Right cardiac atrium (tissue), 5 donors: ENCODE measurements at regions not wholly inside any gene's neighbourhood (a gene's known extent, or its start where the extent isn't known, plus 50 kb on each side); places are given as distances from the start of the nearest gene placed in this dataset.
A peak's percentile ranks its signal among the peaks of the same experiment; 100 is the strongest.
"Not testable (repeated sequence)": the region's sequence is repeated elsewhere in the genome, so short reads cannot be mapped to it uniquely, and the experiment has no call there.

ENCODE experiments used
- ATAC-seq, 2 donors: fragments of 200-7000 bp; cut with Tn5 transposase; one replicate each; pipeline versions ENCODE4 v1.8.0 to v1.9.1; 2020; ENCODE audit warnings: moderate library complexity in 2 of 2, mild to moderate bottlenecking in 1 of 2
- DNase-seq, 3 donors: peaks; one replicate each; pipeline ENCODE4 v3.0.0-alpha.2; 2020
- H3K27ac ChIP-seq: one replicate; pipeline ENCODE4 v1.5.1; 2013; ENCODE audit warnings: mild to moderate bottlenecking, low read length, control low read depth, moderate library complexity
- H3K27me3 ChIP-seq: one replicate; pipeline ENCODE4 v1.6.1; 2013; ENCODE audit not compliant: control insufficient read depth, insufficient read depth
- H3K4me1 ChIP-seq: one replicate; pipeline ENCODE4 v1.6.1; 2013; ENCODE audit warnings: low read length; ENCODE audit not compliant: control insufficient read depth, insufficient read depth
- H3K4me3 ChIP-seq: one replicate; pipeline ENCODE4 v1.5.1; 2013; ENCODE audit warnings: low read length, control low read depth
- H3K9me3 ChIP-seq: one replicate; pipeline ENCODE4 v1.6.1; 2013; ENCODE audit warnings: low read length; ENCODE audit not compliant: control insufficient read depth
- WGBS: extraction: QIAGEN DNeasy Blood & Tissue Kit; methylation state at CpG from one replicate; pipeline ENCODE4 v1.1.7; 2013; 5-methylcytosine and 5-hydroxymethylcytosine counted together
- intact Hi-C, 4 donors: fragments of 100-400 bp; cut with DNase I; formaldehyde crosslinking; loops; one replicate each; pipeline versions ENCODE4 v1.11.0 to v1.14.0; 2022 to 2023
- donor health status: healthy with polysubstance abuse.
- donor health status: DM: no; HTN: yes; CAD: no.
- donor health status: DM: no; HTN: no; CAD: no.
- donor health status: DM: no; HTN: yes; CAD: no; lungs with severe emphysema.
- donor health status: DM: yes; HTN: yes; CAD: no.

DNA sequence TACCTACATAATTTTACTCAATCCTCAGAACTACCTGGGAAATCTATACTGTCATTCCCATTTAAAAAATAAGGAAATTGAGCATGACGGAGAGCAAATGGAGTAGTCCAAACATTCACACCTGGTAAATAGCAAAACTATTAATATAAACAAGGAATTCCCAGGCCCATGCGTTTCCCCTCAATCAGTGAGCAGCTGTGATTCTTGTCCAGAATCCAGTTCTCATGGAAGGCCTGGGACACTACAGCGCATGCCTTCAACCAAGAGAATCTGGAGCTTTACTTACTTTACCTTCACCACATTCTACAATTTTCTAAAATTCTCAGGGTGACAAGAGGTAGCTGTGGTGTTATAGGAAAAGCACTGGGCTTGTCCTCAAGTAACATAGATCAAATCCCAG, 259.0 kb downstream of the LRATD1 start:
- 65% methylated on average over 3 of the region's 3 CpGs for WGBS

DNA sequence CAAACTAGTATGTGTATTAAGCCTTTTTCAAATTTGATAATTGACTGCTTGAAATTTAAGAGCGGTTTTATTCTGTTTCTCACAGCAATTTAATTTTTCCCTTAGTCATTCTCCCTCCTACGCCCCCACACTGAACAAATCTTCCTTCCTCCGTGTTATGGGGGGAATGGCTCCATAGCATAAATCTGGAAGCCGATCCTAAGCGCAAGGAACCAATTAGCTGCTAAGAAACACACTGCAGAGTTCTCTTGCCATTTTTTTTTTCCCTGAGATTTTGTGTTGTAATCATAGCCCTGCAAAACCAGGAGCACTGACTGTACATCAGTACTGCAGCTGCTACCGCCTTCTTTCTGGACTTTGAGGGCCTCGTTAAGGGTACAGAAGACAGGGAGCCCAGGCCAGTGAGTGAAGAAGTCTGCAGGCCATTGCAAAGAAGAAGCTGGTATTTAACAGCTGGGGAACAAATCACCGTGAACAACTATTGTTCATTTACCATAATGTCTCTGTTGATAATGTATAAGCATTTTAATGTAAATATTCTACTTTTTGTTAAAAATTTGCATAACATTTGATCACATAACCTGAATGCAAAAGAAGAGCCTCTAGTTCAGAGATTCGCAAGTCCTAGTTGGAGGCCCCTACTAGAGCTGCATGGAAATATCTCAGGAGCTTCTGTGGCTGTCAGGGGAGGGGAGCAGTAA, 264.0 kb downstream of the LRATD1 start:
- Histone ChIP-seq H3K4me1 (no peaks in the 10 kb centered on the region), H3K9me3 (no peaks in the 10 kb centered on the region), H3K27me3 (no peaks in the 10 kb centered on the region), H3K4me3 (no peak overlapping the region), H3K27ac (no peak overlapping the region)
- no peak for DNase-seq
- intact Hi-C loops = no loop called here
- no peak for ATAC-seq
- WGBS = 82% methylated on average over 9 of the region's 9 CpGs

More for the DNA sequence above, 259.0 kb downstream of the LRATD1 start:
- DNase-seq = no peak
- intact Hi-C loops = no loop called here
- Histone ChIP-seq H3K4me3 (no peak overlapping the region), H3K27me3 (no peaks in the 10 kb centered on the region), H3K27ac (no peak overlapping the region), H3K4me1 (no peaks in the 10 kb centered on the region), H3K9me3 (no peaks in the 10 kb centered on the region)
- ATAC-seq = no peak

DNA sequence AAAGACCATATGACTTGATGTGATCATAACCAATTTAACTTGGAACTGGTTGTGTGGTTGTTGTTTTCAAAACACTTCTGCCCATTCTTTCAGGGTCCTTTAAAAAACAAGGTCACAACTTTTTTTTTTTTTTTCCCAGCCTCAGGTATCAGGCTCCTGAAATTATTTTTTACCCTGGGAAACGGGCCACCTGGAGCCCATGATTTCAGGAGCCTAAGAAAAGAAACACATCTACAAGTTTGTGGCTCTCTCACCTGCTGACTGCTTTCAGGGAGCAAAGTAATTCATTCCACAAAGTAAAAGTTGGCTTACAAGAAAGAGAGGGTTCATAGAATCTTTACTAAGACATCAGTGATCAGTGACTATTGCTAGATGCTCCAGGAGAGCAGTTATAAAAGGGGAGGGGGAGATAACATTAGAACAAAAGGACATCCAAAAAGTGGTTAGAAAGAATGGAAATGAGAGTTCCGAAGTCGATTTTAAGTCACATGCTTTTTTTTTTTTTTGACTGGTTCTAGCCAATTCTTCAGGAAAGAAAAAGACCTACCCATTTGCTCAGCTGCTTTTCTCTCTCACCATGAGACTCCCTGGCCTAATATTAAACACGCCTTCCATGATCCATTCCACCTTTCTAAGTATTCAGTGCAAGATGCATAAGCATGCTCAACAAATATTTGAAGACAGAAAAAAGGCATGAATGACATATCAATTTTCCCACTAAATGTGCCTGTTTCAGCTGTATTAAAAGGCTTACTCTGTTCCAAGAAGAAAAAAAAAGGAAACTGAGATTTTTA, 267.3 kb downstream of the LRATD1 start:
- WGBS = 80% methylated on average over 4 of the region's 4 CpGs
- intact Hi-C loops = no loop called here
- no peak overlapping the region for H3K27ac ChIP-seq
- no peak for ATAC-seq
- H3K4me3 ChIP-seq = no peak overlapping the region
- no peaks in the 10 kb centered on the region for H3K4me1 ChIP-seq
- H3K27me3 ChIP-seq = no peaks in the 10 kb centered on the region
- H3K9me3 ChIP-seq = no peaks in the 10 kb centered on the region
- DNase-seq = no peak

DNA sequence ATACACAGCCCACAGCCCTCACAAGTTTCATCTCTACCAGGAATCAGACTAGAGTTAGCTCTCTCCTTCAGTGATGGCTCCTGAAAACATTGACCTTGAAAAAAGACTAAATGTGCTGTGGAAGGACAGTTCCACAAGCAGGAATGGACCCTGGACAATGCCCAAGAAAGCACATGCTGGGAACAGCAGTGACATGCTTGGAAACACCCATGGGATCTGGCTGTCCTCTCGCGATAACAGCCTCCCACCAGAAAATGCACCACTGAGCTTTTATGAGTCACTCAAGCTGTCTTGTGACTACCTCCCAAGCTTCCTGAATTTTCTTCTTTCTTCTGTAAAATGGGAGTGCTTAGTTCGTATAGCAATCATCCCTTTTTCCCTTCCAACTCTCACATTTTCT, 269.2 kb downstream of the LRATD1 start:
- DNase-seq (no peak), ATAC-seq (no peak)
- WGBS = 59% methylated on average over 3 of the region's 3 CpGs
- no peaks in the 10 kb centered on the region for H3K27me3 ChIP-seq
- H3K4me3 ChIP-seq = no peak overlapping the region
- intact Hi-C loops = no loop called here
- no peaks in the 10 kb centered on the region for H3K9me3 ChIP-seq
- H3K4me1 ChIP-seq = no peaks in the 10 kb centered on the region
- H3K27ac ChIP-seq = no peak overlapping the region

DNA sequence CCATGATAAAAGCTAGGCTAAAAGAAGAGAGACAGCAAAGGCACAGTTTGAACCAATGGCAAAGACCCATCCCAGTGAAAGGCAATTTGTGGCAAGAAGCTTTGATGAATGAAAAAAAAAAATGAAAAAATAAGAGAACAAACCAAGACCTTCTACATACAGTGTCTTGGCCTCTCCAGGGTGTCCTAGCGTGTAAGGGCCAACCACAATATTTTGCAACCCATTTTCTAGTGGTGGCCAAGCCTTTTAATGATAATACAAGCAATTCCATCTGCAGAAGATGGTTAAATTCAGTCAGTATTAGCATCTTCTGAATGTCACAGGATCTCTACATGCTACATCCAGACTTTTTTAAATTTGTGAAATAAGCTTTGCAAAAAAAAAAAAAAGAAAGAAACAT, 270.4 kb downstream of the LRATD1 start:
- H3K27me3 ChIP-seq = no peaks in the 10 kb centered on the region
- ATAC-seq = no peak
- intact Hi-C loops = no loop called here
- H3K9me3 ChIP-seq = no peaks in the 10 kb centered on the region
- H3K4me3 ChIP-seq = no peak overlapping the region
- no peak overlapping the region for H3K27ac ChIP-seq
- WGBS = 82% methylated on average over 1 of the region's 1 CpG
- no peaks in the 10 kb centered on the region for H3K4me1 ChIP-seq
- DNase-seq = no peak

DNA sequence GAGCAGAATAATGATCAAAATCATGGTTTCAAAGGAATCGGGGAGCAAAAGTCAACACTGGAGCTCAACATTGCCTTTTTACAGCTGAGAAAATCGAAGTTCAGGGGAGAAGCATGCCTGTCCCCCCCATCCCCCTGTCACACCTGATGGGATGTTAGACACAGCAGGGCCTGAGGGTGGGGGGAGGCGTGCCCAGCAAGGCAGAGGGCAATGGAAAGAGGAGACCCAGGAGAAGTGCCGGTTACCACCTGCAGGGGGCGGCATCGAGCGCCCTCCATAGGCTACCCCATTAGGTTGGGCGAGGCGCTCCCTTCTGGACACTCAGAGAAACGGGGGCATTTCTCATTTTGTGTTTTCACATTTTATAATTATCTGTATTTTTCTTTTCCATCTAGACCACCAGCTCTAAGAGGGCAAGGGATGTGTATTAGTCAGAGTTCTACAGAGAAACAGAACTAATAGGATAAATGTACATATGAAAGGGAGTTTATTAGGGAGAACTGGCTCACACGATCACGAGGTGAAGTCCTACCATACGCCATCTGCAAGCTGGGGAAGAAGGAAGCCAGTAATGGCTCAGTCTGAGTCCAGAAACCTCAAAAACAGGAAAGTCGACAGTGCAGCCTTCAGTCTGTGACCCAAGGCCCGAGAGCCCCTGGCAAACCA, 271.3 kb downstream of the LRATD1 start:
- 46% methylated on average over 15 of the region's 15 CpGs for WGBS
- H3K27me3 ChIP-seq = no peaks in the 10 kb centered on the region
- ATAC-seq (no peak), DNase-seq (peak in 2 of 3 donors; percentile 14 to 35)
- H3K4me3 ChIP-seq = no peak overlapping the region
- intact Hi-C loops = no loop called here
- no peaks in the 10 kb centered on the region for H3K9me3 ChIP-seq
- no peak overlapping the region for H3K27ac ChIP-seq
- H3K4me1 ChIP-seq = no peaks in the 10 kb centered on the region

DNA sequence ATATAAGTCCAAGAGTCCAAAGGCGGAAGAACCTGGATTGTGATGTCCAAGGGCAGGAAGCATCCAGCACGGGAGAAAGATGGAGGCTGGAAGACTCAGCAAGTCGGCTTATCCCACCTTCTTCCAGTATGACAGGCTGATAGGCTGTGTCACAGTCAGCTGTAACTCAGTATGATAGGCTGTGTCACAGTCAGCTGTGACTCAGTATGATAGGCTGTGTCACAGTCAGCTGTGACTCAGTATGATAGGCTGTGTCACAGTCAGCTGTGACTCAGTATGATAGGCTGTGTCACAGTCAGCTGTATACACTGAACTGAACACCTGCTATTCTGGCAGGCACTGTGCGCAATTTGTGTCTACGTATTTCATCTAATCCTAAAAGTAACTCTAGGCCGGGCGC, 271.9 kb downstream of the LRATD1 start:
- ATAC-seq, intact Hi-C loops, H3K4me3 ChIP-seq, H3K27ac ChIP-seq, DNase-seq, H3K9me3 ChIP-seq, H3K27me3 ChIP-seq, H3K4me1 ChIP-seq: not testable (repeated sequence)
- WGBS = 91% methylated on average over 7 of the region's 7 CpGs

DNA sequence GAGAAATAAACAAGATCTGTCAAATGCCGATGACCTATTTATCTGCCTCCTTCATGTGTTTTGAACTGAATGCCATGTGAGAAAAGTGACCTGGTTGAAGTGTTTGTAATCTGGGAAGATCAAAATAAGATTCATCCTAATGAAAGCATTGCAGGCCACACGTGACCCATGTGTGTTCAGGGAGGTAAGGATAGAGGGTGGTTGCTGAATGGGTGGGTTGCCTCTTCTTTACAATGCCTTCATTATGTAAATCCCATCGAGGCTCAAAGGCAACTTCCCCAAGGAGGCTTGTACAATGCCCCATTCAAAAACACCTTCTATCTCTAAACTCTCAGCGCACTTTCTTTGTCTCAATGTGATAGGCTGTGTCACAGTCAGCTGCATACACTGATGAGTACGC, 273.1 kb downstream of the LRATD1 start:
- H3K4me1 ChIP-seq = no peaks in the 10 kb centered on the region
- no peaks in the 10 kb centered on the region for H3K9me3 ChIP-seq
- H3K4me3 ChIP-seq = no peak overlapping the region
- intact Hi-C loops = no loop called here
- 72% methylated on average over 5 of the region's 5 CpGs for WGBS
- H3K27me3 ChIP-seq = no peaks in the 10 kb centered on the region
- H3K27ac ChIP-seq = no peak overlapping the region
- no peak for DNase-seq
- ATAC-seq = no peak

DNA sequence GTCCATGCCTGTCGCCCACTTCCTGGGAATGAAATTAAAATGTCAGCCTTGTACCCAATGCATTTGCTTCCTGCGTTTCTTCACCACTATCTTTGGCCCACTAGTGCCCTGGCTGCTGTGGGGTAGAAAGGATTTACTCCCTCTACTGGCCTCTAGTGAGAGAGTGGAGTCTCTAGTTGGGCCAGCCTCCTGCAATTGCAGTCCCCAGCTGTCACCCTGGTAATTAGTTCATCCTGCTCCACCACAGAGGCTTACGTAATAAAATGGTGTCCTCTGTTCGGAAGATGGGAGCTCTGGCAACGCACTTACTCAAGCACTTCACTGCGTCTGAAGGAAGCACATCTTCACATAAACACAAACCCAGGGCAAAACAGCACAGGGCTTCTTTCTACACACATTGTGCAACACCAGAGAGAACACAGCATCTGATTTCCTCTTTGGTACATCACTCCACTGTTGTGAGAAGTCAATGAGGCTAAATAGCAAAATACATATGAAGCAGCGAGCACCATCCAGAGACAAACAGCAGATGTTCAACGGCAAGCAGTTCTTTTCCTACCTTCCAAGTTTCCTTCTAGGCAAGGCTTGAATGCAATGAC, 274.6 kb downstream of the LRATD1 start:
- intact Hi-C loops = no loop called here
- DNase-seq = no peak
- no peaks in the 10 kb centered on the region for H3K4me1 ChIP-seq
- WGBS = 83% methylated on average over 8 of the region's 8 CpGs
- no peak for ATAC-seq
- H3K9me3 ChIP-seq = no peaks in the 10 kb centered on the region
- H3K27ac ChIP-seq = no peak overlapping the region
- no peaks in the 10 kb centered on the region for H3K27me3 ChIP-seq
- H3K4me3 ChIP-seq = no peak overlapping the region

DNA sequence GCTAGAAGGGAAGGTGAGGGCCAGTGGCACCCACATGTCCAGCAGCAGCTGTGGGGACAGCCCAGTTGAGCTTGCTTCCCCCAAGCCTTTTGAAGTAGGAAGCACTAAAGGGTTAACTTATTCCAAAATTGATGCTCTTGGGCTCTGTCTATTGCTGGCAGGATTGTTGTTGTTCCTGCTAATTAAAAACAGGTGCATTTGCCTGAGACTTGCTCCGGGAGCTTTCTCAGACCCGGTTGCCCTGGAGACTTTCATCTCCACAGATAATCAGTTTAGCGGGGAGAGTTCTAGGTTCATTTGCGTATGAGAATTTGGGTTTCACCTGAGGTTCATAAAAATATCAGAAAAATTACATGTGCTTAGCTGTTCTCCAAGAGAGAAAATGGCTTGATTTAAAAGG, 277.3 kb downstream of the LRATD1 start:
- ATAC-seq = no peak

DNA sequence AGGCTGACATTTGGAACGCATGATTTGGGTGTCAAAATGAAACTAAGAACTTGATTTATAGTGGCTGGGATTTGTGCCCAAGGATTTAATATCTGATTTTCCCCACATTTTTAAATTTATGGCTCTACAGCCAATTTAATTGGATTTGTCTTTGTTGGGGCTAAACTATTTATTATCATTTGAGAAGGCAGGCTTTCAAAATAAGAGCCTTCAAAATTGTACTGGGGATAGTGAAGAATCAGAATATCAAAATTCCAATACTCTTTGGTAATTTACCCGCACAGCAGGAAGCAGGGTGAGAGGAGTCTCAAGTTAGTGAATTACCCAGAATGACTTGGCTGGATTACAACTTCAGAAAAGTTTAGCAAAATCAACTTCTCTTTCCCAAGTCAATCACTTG, 278.1 kb downstream of the LRATD1 start:
- WGBS = 49% methylated on average over 2 of the region's 2 CpGs
- no peak for DNase-seq

More for the DNA sequence above, 277.3 kb downstream of the LRATD1 start:
- no peak overlapping the region for H3K27ac ChIP-seq
- intact Hi-C loops = no loop called here
- WGBS = 56% methylated on average over 4 of the region's 4 CpGs
- no peaks in the 10 kb centered on the region for H3K4me1 ChIP-seq
- no peak overlapping the region for H3K4me3 ChIP-seq
- DNase-seq = no peak
- no peaks in the 10 kb centered on the region for H3K9me3 ChIP-seq
- H3K27me3 ChIP-seq = no peaks in the 10 kb centered on the region

More for the DNA sequence above, 278.1 kb downstream of the LRATD1 start:
- no peak overlapping the region for H3K27ac ChIP-seq
- no peaks in the 10 kb centered on the region for H3K9me3 ChIP-seq
- ATAC-seq = no peak
- no peak overlapping the region for H3K4me3 ChIP-seq
- intact Hi-C loops = no loop called here
- no peaks in the 10 kb centered on the region for H3K4me1 ChIP-seq
- no peaks in the 10 kb centered on the region for H3K27me3 ChIP-seq
